HepG2 (cell line): ENCODE measurements at regions not wholly inside any gene's neighbourhood (a gene's known extent, or its start where the extent isn't known, plus 50 kb on each side); places are given as distances from the start of the nearest gene placed in this dataset.

ENCODE experiments used
- ELF3 ChIP-seq: IDR thresholded peaks from 2 replicates; pipeline ENCODE4 v1.6.1; 2016; ENCODE audit warnings: missing genetic modification reagents, missing compliant biosample characterization
- GFI1 ChIP-seq: sonication (generic); formaldehyde crosslinking; IDR thresholded peaks from 2 replicates; pipeline ENCODE4 v1.5.0; 2020; ENCODE audit warnings: missing genetic modification reagents, mild to moderate bottlenecking, borderline replicate concordance
- TOPORS ChIP-seq: sonication (generic); formaldehyde crosslinking; IDR thresholded peaks from 2 replicates; pipeline ENCODE4 v1.8.0; 2023; ENCODE audit warnings: mild to moderate bottlenecking, missing genetic modification reagents
- ZFAT ChIP-seq: sonication (generic); formaldehyde crosslinking; conservative IDR thresholded peaks from 2 replicates; pipeline ENCODE4 v1.8.1; 2023; ENCODE audit warnings: missing genetic modification reagents, inconsistent platforms
- ZNF101 ChIP-seq: sonication (generic); formaldehyde crosslinking; IDR thresholded peaks from 2 replicates; pipeline ENCODE4 v1.4.0; 2020; ENCODE audit warnings: mild to moderate bottlenecking, low read depth, missing genetic modification reagents, borderline replicate concordance
- ZNF549 ChIP-seq: sonication (generic); formaldehyde crosslinking; IDR thresholded peaks from 2 replicates; pipeline ENCODE4 v1.5.0; 2020; ENCODE audit warnings: missing genetic modification reagents
- TF ChIP-seq, protein P1 (sequence below): sonication (generic); formaldehyde crosslinking; IDR thresholded peaks from 2 replicates; pipeline ENCODE4 v1.4.0; 2020; ENCODE audit warnings: mild to moderate bottlenecking, missing genetic modification reagents, borderline replicate concordance
- TF ChIP-seq, protein P2 (sequence below): sonication (generic); formaldehyde crosslinking; IDR thresholded peaks from 2 replicates; pipeline ENCODE4 v1.8.0; 2022; ENCODE audit warnings: mild to moderate bottlenecking, missing genetic modification reagents, borderline replicate concordance
- TF ChIP-seq, protein P3 (sequence below): sonication (generic); formaldehyde crosslinking; IDR thresholded peaks from 2 replicates; pipeline ENCODE4 v1.4.0; 2020; ENCODE audit warnings: missing genetic modification reagents
- TF ChIP-seq, protein P4 (sequence below): IDR thresholded peaks from 2 replicates; pipeline ENCODE4 v1.6.1; 2016
- TF ChIP-seq, protein P5 (sequence below): sonication (generic); formaldehyde crosslinking; IDR thresholded peaks from 2 replicates; pipeline ENCODE4 v1.4.0; 2020; ENCODE audit warnings: missing genetic modification reagents
- TF ChIP-seq, protein P6 (sequence below): sonication (generic); formaldehyde crosslinking; IDR thresholded peaks from 2 replicates; pipeline ENCODE4 v1.9.0; 2021; ENCODE audit warnings: missing genetic modification reagents, borderline replicate concordance

DNA sequence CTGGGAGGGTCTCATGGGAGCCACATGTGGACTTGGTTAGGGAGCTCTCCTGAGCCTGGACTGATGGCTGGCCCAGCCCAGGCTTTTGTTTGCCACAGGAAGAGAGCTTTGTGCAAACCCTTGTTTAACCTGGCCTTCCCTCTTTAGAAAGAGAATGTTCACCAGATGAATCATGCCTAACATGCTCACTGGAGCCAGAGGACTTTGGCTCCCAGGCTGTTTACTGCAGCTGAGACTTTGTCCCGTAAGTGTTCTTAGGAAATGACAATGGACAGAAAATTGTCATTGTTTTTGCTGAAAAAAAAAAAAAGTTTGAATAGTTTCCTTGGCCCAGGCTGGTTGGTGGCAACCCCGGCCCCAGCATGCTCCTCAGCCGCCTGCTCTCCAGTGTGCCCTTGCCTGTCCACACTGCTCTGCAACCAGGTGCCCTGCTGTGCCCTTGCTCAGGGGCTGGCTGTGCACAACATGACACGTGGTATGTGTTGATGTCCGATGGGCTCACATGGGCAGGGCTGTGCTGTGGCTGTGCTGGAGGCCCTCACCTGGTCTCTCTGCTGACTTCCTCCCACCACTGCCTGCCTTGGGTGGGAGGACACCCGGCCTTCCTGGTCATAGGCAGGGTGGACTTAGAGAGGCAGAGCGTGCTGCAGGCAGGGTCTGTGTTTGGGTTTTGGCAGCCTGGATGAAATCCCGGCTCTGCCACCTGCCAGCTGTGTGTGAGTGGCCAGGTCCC lies 215.3 kb upstream of the ZNF32 start (continued):
- TF ChIP-seq, protein P1, sequence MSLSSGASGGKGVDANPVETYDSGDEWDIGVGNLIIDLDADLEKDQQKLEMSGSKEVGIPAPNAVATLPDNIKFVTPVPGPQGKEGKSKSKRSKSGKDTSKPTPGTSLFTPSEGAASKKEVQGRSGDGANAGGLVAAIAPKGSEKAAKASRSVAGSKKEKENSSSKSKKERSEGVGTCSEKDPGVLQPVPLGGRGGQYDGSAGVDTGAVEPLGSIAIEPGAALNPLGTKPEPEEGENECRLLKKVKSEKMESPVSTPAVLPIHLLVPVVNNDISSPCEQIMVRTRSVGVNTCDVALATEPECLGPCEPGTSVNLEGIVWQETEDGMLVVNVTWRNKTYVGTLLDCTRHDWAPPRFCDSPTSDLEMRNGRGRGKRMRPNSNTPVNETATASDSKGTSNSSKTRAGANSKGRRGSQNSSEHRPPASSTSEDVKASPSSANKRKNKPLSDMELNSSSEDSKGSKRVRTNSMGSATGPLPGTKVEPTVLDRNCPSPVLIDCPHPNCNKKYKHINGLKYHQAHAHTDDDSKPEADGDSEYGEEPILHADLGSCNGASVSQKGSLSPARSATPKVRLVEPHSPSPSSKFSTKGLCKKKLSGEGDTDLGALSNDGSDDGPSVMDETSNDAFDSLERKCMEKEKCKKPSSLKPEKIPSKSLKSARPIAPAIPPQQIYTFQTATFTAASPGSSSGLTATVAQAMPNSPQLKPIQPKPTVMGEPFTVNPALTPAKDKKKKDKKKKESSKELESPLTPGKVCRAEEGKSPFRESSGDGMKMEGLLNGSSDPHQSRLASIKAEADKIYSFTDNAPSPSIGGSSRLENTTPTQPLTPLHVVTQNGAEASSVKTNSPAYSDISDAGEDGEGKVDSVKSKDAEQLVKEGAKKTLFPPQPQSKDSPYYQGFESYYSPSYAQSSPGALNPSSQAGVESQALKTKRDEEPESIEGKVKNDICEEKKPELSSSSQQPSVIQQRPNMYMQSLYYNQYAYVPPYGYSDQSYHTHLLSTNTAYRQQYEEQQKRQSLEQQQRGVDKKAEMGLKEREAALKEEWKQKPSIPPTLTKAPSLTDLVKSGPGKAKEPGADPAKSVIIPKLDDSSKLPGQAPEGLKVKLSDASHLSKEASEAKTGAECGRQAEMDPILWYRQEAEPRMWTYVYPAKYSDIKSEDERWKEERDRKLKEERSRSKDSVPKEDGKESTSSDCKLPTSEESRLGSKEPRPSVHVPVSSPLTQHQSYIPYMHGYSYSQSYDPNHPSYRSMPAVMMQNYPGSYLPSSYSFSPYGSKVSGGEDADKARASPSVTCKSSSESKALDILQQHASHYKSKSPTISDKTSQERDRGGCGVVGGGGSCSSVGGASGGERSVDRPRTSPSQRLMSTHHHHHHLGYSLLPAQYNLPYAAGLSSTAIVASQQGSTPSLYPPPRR: peak; percentile 88
- TF ChIP-seq, protein P2, sequence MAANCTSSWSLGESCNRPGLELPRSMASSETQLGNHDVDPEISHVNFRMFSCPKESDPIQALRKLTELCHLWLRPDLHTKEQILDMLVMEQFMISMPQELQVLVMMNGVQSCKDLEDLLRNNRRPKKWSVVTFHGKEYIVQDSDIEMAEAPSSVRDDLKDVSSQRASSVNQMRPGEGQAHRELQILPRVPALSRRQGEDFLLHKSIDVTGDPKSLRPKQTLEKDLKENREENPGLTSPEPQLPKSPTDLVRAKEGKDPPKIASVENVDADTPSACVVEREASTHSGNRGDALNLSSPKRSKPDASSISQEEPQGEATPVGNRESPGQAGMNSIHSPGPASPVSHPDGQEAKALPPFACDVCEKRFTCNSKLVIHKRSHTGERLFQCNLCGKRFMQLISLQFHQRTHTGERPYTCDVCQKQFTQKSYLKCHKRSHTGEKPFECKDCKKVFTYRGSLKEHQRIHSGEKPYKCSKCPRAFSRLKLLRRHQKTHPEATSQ (CRISPR knock-in tag): no peak
- TF ChIP-seq, protein P3, sequence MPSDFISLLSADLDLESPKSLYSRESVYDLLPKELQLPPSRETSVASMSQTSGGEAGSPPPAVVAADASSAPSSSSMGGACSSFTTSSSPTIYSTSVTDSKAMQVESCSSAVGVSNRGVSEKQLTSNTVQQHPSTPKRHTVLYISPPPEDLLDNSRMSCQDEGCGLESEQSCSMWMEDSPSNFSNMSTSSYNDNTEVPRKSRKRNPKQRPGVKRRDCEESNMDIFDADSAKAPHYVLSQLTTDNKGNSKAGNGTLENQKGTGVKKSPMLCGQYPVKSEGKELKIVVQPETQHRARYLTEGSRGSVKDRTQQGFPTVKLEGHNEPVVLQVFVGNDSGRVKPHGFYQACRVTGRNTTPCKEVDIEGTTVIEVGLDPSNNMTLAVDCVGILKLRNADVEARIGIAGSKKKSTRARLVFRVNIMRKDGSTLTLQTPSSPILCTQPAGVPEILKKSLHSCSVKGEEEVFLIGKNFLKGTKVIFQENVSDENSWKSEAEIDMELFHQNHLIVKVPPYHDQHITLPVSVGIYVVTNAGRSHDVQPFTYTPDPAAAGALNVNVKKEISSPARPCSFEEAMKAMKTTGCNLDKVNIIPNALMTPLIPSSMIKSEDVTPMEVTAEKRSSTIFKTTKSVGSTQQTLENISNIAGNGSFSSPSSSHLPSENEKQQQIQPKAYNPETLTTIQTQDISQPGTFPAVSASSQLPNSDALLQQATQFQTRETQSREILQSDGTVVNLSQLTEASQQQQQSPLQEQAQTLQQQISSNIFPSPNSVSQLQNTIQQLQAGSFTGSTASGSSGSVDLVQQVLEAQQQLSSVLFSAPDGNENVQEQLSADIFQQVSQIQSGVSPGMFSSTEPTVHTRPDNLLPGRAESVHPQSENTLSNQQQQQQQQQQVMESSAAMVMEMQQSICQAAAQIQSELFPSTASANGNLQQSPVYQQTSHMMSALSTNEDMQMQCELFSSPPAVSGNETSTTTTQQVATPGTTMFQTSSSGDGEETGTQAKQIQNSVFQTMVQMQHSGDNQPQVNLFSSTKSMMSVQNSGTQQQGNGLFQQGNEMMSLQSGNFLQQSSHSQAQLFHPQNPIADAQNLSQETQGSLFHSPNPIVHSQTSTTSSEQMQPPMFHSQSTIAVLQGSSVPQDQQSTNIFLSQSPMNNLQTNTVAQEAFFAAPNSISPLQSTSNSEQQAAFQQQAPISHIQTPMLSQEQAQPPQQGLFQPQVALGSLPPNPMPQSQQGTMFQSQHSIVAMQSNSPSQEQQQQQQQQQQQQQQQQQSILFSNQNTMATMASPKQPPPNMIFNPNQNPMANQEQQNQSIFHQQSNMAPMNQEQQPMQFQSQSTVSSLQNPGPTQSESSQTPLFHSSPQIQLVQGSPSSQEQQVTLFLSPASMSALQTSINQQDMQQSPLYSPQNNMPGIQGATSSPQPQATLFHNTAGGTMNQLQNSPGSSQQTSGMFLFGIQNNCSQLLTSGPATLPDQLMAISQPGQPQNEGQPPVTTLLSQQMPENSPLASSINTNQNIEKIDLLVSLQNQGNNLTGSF (CRISPR knock-in tag): peak; percentile 72
- TF ChIP-seq, protein P4, sequence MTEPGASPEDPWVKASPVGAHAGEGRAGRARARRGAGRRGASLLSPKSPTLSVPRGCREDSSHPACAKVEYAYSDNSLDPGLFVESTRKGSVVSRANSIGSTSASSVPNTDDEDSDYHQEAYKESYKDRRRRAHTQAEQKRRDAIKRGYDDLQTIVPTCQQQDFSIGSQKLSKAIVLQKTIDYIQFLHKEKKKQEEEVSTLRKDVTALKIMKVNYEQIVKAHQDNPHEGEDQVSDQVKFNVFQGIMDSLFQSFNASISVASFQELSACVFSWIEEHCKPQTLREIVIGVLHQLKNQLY (CRISPR knock-in tag): peak; percentile 73
- no peak for TF ChIP-seq ZNF101 (CRISPR knock-in tag)
- TF ChIP-seq TOPORS (CRISPR knock-in tag): no peak
- TF ChIP-seq, protein P5, sequence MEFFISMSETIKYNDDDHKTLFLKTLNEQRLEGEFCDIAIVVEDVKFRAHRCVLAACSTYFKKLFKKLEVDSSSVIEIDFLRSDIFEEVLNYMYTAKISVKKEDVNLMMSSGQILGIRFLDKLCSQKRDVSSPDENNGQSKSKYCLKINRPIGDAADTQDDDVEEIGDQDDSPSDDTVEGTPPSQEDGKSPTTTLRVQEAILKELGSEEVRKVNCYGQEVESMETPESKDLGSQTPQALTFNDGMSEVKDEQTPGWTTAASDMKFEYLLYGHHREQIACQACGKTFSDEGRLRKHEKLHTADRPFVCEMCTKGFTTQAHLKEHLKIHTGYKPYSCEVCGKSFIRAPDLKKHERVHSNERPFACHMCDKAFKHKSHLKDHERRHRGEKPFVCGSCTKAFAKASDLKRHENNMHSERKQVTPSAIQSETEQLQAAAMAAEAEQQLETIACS (CRISPR knock-in tag): no peak
- peak; percentile 51 for TF ChIP-seq GFI1 (CRISPR knock-in tag)
- TF ChIP-seq, protein P6, sequence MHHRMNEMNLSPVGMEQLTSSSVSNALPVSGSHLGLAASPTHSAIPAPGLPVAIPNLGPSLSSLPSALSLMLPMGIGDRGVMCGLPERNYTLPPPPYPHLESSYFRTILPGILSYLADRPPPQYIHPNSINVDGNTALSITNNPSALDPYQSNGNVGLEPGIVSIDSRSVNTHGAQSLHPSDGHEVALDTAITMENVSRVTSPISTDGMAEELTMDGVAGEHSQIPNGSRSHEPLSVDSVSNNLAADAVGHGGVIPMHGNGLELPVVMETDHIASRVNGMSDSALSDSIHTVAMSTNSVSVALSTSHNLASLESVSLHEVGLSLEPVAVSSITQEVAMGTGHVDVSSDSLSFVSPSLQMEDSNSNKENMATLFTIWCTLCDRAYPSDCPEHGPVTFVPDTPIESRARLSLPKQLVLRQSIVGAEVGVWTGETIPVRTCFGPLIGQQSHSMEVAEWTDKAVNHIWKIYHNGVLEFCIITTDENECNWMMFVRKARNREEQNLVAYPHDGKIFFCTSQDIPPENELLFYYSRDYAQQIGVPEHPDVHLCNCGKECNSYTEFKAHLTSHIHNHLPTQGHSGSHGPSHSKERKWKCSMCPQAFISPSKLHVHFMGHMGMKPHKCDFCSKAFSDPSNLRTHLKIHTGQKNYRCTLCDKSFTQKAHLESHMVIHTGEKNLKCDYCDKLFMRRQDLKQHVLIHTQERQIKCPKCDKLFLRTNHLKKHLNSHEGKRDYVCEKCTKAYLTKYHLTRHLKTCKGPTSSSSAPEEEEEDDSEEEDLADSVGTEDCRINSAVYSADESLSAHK (CRISPR knock-in tag): no peak
- peak; percentile 73; the same call in 1 of the 2 replicates for TF ChIP-seq ELF3 (CRISPR knock-in tag)
- no peak for TF ChIP-seq ZFAT
- TF ChIP-seq ZNF549 (CRISPR knock-in tag): no peak
